Lung (tissue), 11 donors: ENCODE measurements at regions not wholly inside any gene's neighbourhood (a gene's known extent, or its start where the extent isn't known, plus 50 kb on each side); places are given as distances from the start of the nearest gene placed in this dataset.

Experiments used
- ATAC-seq: fragments of 200-7000 bp; cut with Tn5 transposase; one replicate; pipeline ENCODE4 v1.9.1; 2020; ENCODE audit warnings: moderate number of reproducible peaks; ENCODE audit not compliant: insufficient read depth, low FRiP score
- DNase-seq, 3 donors: peaks; one replicate each; pipeline ENCODE4 v3.0.0-alpha.2; 2013 to 2017
- H3K27ac ChIP-seq, 2 donors: one replicate each; pipeline ENCODE4 v1.5.1; 2013; ENCODE audit warnings: mild to moderate bottlenecking in 2 of 2, moderate library complexity in 2 of 2, control low read depth in 1 of 2, inconsistent platforms in 1 of 2, low read depth in 1 of 2, low read length in 1 of 2
- H3K27me3 ChIP-seq, 3 donors: one replicate each; pipeline ENCODE4 v1.5.1; 2013; ENCODE audit warnings: low read length in 2 of 3; ENCODE audit not compliant: control insufficient read depth in 3 of 3, insufficient read depth in 3 of 3
- H3K36me3 ChIP-seq, 4 donors: one replicate each; pipeline ENCODE4 v1.5.1; 2013; ENCODE audit warnings: low read length in 4 of 4, mild to moderate bottlenecking in 1 of 4, moderate library complexity in 1 of 4; ENCODE audit not compliant: control insufficient read depth in 4 of 4, insufficient read depth in 4 of 4
- H3K4me1 ChIP-seq, 5 donors: one replicate each; pipeline ENCODE4 v1.5.1; 2013; ENCODE audit warnings: low read length in 5 of 5, mild to moderate bottlenecking in 2 of 5, moderate library complexity in 1 of 5; ENCODE audit not compliant: control insufficient read depth in 5 of 5, insufficient read depth in 5 of 5
- H3K4me3 ChIP-seq: one replicate; pipeline ENCODE4 v1.5.1; 2013; ENCODE audit warnings: mild to moderate bottlenecking, control low read depth, moderate library complexity
- H3K9ac ChIP-seq, 2 donors: one replicate each; pipeline ENCODE4 v1.5.1; 2013; ENCODE audit warnings: low read length in 2 of 2, control low read depth in 1 of 2; ENCODE audit not compliant: insufficient read depth in 1 of 2
- H3K9me3 ChIP-seq, 4 donors: one replicate each; pipeline ENCODE4 v1.5.1; 2013; ENCODE audit warnings: low read length in 3 of 4, mild to moderate bottlenecking in 1 of 4, moderate library complexity in 1 of 4; ENCODE audit not compliant: control insufficient read depth in 4 of 4, insufficient read depth in 3 of 4
- CTCF ChIP-seq: IDR thresholded peaks from 2 replicates; pipeline ENCODE4 v1.5.1; 2012; ENCODE audit warnings: mild to moderate bottlenecking; ENCODE audit errors: control extremely low read depth, extremely low read depth
- WGBS, 2 donors: extraction: QIAGEN DNeasy Blood & Tissue Kit; methylation state at CpG; one replicate each; pipeline ENCODE4 v1.1.7; 2013; 5-methylcytosine and 5-hydroxymethylcytosine counted together
- donor health status: control.
- donor health status: control.
- donor health status: Bipolar disorder and iron deficiency.
- donor health status: healthy.
- donor health status: DM: yes; HTN: yes; CAD: no.

- peaks cover 0 to under 1% (median 0%) of the 10 kb centered on the region in 4 donors for H3K9me3 ChIP-seq
- WGBS, 2 donors: 91 to 97% methylated on average over 1 of the region's 1 CpG
- TF ChIP-seq CTCF: no peak
Observed at GRCh38 chr7:12963435-12963834, 276.0 kb downstream of the ARL4A start.

DNA sequence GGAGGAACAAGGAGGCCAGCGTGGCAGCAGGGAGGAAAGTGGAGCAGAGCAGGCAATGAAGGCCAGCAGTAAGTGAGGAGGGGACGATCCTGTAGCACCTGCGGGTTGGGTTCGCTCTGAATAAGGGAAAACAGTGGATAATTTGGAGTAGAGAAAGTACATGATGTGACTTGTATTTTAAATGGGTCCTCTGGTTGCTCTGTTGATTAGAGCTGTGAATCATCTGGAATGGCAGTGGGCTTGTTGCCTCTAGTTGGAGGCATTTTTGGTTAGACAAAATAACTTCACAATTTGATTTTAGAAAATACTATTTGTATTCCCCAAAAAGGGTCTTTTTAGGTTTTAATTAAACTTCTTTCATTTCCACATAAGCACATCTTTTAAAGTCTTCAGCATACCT, 277.4 kb downstream of the ARL4A start:
- ATAC-seq: no peak

More at GRCh38 chr7:12963435-12963834, 276.0 kb downstream of the ARL4A start:
- no peaks in the 10 kb centered on the region for H3K4me1 ChIP-seq
- H3K27ac ChIP-seq: no peak overlapping the region
- no peak overlapping the region for H3K9ac ChIP-seq
- no peak for DNase-seq
- no peaks in the 10 kb centered on the region for H3K27me3 ChIP-seq
- H3K36me3 ChIP-seq: no peaks in the 10 kb centered on the region
- no peak for ATAC-seq
- no peak overlapping the region for H3K4me3 ChIP-seq

GRCh38 chr7:12965767-12966166, 278.3 kb downstream of the ARL4A start:
- Histone ChIP-seq H3K4me3 (no peak overlapping the region), H3K9ac (no peak overlapping the region), H3K4me1 (no peaks in the 10 kb centered on the region), H3K9me3 (no peaks in the 10 kb centered on the region), H3K27me3 (no peaks in the 10 kb centered on the region), H3K36me3 (no peaks in the 10 kb centered on the region), H3K27ac (no peak overlapping the region)
- WGBS, 2 donors: 52 to 71% methylated on average over 2 of the region's 2 CpGs
- ATAC-seq: peak; percentile 19
- no peak for TF ChIP-seq CTCF
- no peak for DNase-seq

More for the DNA sequence above, 277.4 kb downstream of the ARL4A start:
- Histone ChIP-seq H3K4me3 (no peak overlapping the region), H3K27ac (no peak overlapping the region), H3K9me3 (no peaks in the 10 kb centered on the region), H3K27me3 (no peaks in the 10 kb centered on the region), H3K9ac (no peak overlapping the region), H3K36me3 (no peaks in the 10 kb centered on the region), H3K4me1 (no peaks in the 10 kb centered on the region)
- TF ChIP-seq CTCF: no peak
- WGBS, 2 donors: 81 to 93% methylated on average over 4 of the region's 4 CpGs
- DNase-seq: no peak

- no peak overlapping the region for H3K4me3 ChIP-seq
- no peaks in the 10 kb centered on the region for H3K36me3 ChIP-seq
- ATAC-seq: no peak
- no peaks in the 10 kb centered on the region for H3K27me3 ChIP-seq
- no peak for TF ChIP-seq CTCF
- no peak for DNase-seq
- WGBS, 2 donors: 82 to 88% methylated on average over 3 of the region's 3 CpGs
- no peak overlapping the region for H3K9ac ChIP-seq
- H3K4me1 ChIP-seq: no peaks in the 10 kb centered on the region
- no peaks in the 10 kb centered on the region for H3K9me3 ChIP-seq
- no peak overlapping the region for H3K27ac ChIP-seq
Observed at GRCh38 chr7:12967322-12967721, 279.9 kb downstream of the ARL4A start.
